H1 (cell line): ENCODE measurements at regions not wholly inside any gene's neighbourhood (a gene's known extent, or its start where the extent isn't known, plus 50 kb on each side); places are given as distances from the start of the nearest gene placed in this dataset.

ENCODE experiments used
- CTCF ChIA-PET: fragments of 300-600 bp; sonication (Branson Sonifier 250); formaldehyde crosslinking; loops from one replicate; lab custom pipeline; 2021; ENCODE audit not compliant: partially characterized antibody; lab: Charles Lee
- POLR2A ChIA-PET: fragments of 300-600 bp; sonication (Branson Sonifier 250); formaldehyde crosslinking; loops from one replicate; lab custom pipeline; 2021; ENCODE audit warnings: inconsistent platforms; ENCODE audit not compliant: partially characterized antibody; lab: Charles Lee
- DNase-seq, 2 experiments: peaks; one replicate each; pipeline versions ENCODE4 v3.0.0 to v3.0.0-alpha.2; 2010 to 2022; ENCODE audit warnings: low spot score in 2 of 2, low read depth in 1 of 2, mixed read lengths in 1 of 2
- FAIRE-seq: peaks from 2 replicates; lab custom pipeline; 2011; peaks lifted over from hg19 to GRCh38; lab: Jason Lieb, UNC
- H2AFZ ChIP-seq: 2 replicates; pipeline ENCODE4 v1.8.1; 2012; ENCODE audit warnings: low read length, inconsistent platforms
- H2AK5ac ChIP-seq: 2 replicates; pipeline ENCODE4 v1.6.1; 2013; ENCODE audit warnings: low read depth, low read length
- H2BK120ac ChIP-seq: replicated peaks from 2 replicates; pipeline ENCODE3; 2013; ENCODE audit warnings: low read depth, low read length, inconsistent platforms
- H2BK12ac ChIP-seq: 2 replicates; pipeline ENCODE4 v1.6.1; 2013; ENCODE audit warnings: low read depth, low read length
- H2BK15ac ChIP-seq: 2 replicates; pipeline ENCODE4 v1.6.1; 2013; ENCODE audit warnings: low read length
- H2BK20ac ChIP-seq: 2 replicates; pipeline ENCODE4 v1.6.1; 2013; ENCODE audit warnings: low read length
- H2BK5ac ChIP-seq: 2 replicates; pipeline ENCODE4 v1.6.1; 2013; ENCODE audit warnings: low read depth, low read length
- H3K14ac ChIP-seq: 2 replicates; pipeline ENCODE4 v1.6.1; 2013; ENCODE audit warnings: inconsistent platforms; ENCODE audit not compliant: insufficient read length
- H3K18ac ChIP-seq: 2 replicates; pipeline ENCODE4 v1.6.1; 2013; ENCODE audit warnings: low read length; ENCODE audit errors: extremely low read depth
- H3K23ac ChIP-seq: 2 replicates; pipeline ENCODE4 v1.6.1; 2013; ENCODE audit warnings: inconsistent platforms; ENCODE audit not compliant: insufficient read length
- H3K23me2 ChIP-seq: 2 replicates; pipeline ENCODE4 v1.6.1; 2013; ENCODE audit warnings: low read depth, low read length
- H3K27ac ChIP-seq: 2 replicates; pipeline ENCODE4 v1.6.1; 2011; ENCODE audit warnings: low read depth, low read length, inconsistent platforms
- H3K27me3 ChIP-seq, 4 experiments: replicated peaks in 1 of 4; 1 replicate in 1 of 4; 2 replicates in 3 of 4; pipeline versions ENCODE4 v1.6.1 to v1.8.1; 2011 to 2013; ENCODE audit warnings: low read length in 3 of 4, mild to moderate bottlenecking in 3 of 4, inconsistent platforms in 2 of 4, mixed read lengths in 2 of 4, moderate library complexity in 1 of 4; ENCODE audit not compliant: control insufficient read depth in 3 of 4, insufficient read depth in 3 of 4; ENCODE audit errors: extremely low read depth in 1 of 4
- H3K36me3 ChIP-seq, 4 experiments: 2 replicates each; pipeline versions ENCODE4 v1.6.1 to v1.8.1; 2011 to 2013; ENCODE audit warnings: mild to moderate bottlenecking in 4 of 4, low read length in 3 of 4, moderate library complexity in 2 of 4, control low read depth in 1 of 4, inconsistent platforms in 1 of 4; ENCODE audit not compliant: insufficient read depth in 4 of 4, control insufficient read depth in 2 of 4
- H3K4ac ChIP-seq: replicated peaks from 2 replicates; pipeline ENCODE3; 2013; ENCODE audit warnings: low read length, low read depth, mixed read lengths, inconsistent platforms; ENCODE audit not compliant: insufficient read length
- H3K4me1 ChIP-seq, 4 experiments: replicated peaks in 1 of 4; 1 replicate in 1 of 4; 2 replicates in 3 of 4; pipeline versions ENCODE4 v1.6.1 to v1.8.1; 2011 to 2013; ENCODE audit warnings: low read length in 3 of 4, inconsistent platforms in 2 of 4, mixed read lengths in 1 of 4; ENCODE audit not compliant: insufficient read depth in 4 of 4, control insufficient read depth in 3 of 4
- H3K4me2 ChIP-seq, 2 experiments: 2 replicates each; pipeline versions ENCODE4 v1.6.1 to v1.8.1; 2011 to 2013; ENCODE audit warnings: low read depth in 2 of 2, low read length in 2 of 2, control low read depth in 1 of 2, inconsistent platforms in 1 of 2, mild to moderate bottlenecking in 1 of 2; ENCODE audit not compliant: insufficient read depth in 1 of 2
- H3K4me3 ChIP-seq, 4 experiments: fragments of 200-600, 300-600 bp in 1 of 4; sonication (generic), shearing (Covaris generic), sonication (Bioruptor Twin) in 1 of 4; 2 replicates each; pipeline versions ENCODE4 v1.5.1 to v1.8.1; 2011 to 2016; ENCODE audit warnings: low read length in 4 of 4, low read depth in 3 of 4, control low read depth in 2 of 4, inconsistent platforms in 2 of 4, mild to moderate bottlenecking in 2 of 4, mixed read lengths in 1 of 4, moderate library complexity in 1 of 4; ENCODE audit not compliant: insufficient read depth in 2 of 4; ENCODE audit errors: extremely low read depth in 1 of 4
- H3K56ac ChIP-seq: replicated peaks from 2 replicates; pipeline ENCODE3; 2013; ENCODE audit warnings: low read depth, mild to moderate bottlenecking, mixed read lengths, low read length, inconsistent platforms; ENCODE audit not compliant: insufficient read length
- H3K79me1 ChIP-seq: 2 replicates; pipeline ENCODE4 v1.6.1; 2013; ENCODE audit warnings: low read depth, low read length, control low read depth
- H3K79me2 ChIP-seq, 2 experiments: 2 replicates each; pipeline versions ENCODE4 v1.6.1 to v1.8.1; 2012 to 2013; ENCODE audit warnings: low read length in 2 of 2, mild to moderate bottlenecking in 2 of 2, inconsistent platforms in 1 of 2; ENCODE audit not compliant: insufficient read depth in 2 of 2, control insufficient read depth in 1 of 2
- H3K9ac ChIP-seq, 4 experiments: replicated peaks in 1 of 4; 1 replicate in 1 of 4; 2 replicates in 3 of 4; pipeline versions ENCODE4 v1.6.1 to v1.8.1; 2011 to 2013; ENCODE audit warnings: low read depth in 3 of 4, low read length in 3 of 4, control low read depth in 2 of 4, mild to moderate bottlenecking in 2 of 4, moderate library complexity in 2 of 4, inconsistent platforms in 1 of 4; ENCODE audit errors: extremely low read depth in 1 of 4
- H3K9me3 ChIP-seq, 2 experiments: 2 replicates each; pipeline versions ENCODE4 v1.6.1 to v1.8.1; 2012 to 2013; ENCODE audit warnings: mild to moderate bottlenecking in 2 of 2, moderate library complexity in 2 of 2, control low read depth in 1 of 2, inconsistent platforms in 1 of 2, low read depth in 1 of 2, low read length in 1 of 2, mixed read lengths in 1 of 2; ENCODE audit not compliant: insufficient read depth in 2 of 2
- H4K20me1 ChIP-seq, 2 experiments: replicated peaks in 1 of 2; 2 replicates each; pipeline versions ENCODE3 to v1.8.1; 2011 to 2013; ENCODE audit warnings: inconsistent platforms in 2 of 2, low read length in 2 of 2, mild to moderate bottlenecking in 1 of 2; ENCODE audit not compliant: insufficient read depth in 2 of 2, control insufficient read depth in 1 of 2
- H4K5ac ChIP-seq: 2 replicates; pipeline ENCODE4 v1.6.1; 2013; ENCODE audit warnings: low read length, low read depth, mixed read lengths, inconsistent platforms; ENCODE audit not compliant: insufficient read length
- H4K8ac ChIP-seq: 2 replicates; pipeline ENCODE4 v1.8.0; 2013; ENCODE audit warnings: mild to moderate bottlenecking, moderate library complexity, low read length, inconsistent platforms; ENCODE audit not compliant: insufficient read depth; ENCODE audit errors: extremely low read depth
- H4K91ac ChIP-seq: replicated peaks from 2 replicates; pipeline ENCODE3; 2013; ENCODE audit warnings: low read length, mixed read lengths, inconsistent platforms; ENCODE audit not compliant: insufficient read length
- BACH1 ChIP-seq: IDR thresholded peaks from 2 replicates; pipeline ENCODE4 v1.6.1; 2012; ENCODE audit warnings: low read length, improper control_type of control experiment
- CBX8 ChIP-seq: fragments of 300-800, 300-1000 bp; sonication (generic); IDR thresholded peaks from 2 replicates; pipeline ENCODE4 v1.7.1; 2016; ENCODE audit warnings: low read depth, low read length, borderline replicate concordance
- CHD2 ChIP-seq: IDR thresholded peaks from 2 replicates; pipeline ENCODE4 v1.6.1; 2012; ENCODE audit warnings: low read length, improper control_type of control experiment
- CTBP2 ChIP-seq: IDR thresholded peaks from 2 replicates; pipeline ENCODE4 v1.7.0; 2011; ENCODE audit warnings: borderline replicate concordance, mild to moderate bottlenecking, moderate library complexity, mixed read lengths, low read length; ENCODE audit not compliant: insufficient read depth, insufficient read length
- GTF2F1 ChIP-seq: IDR thresholded peaks from 2 replicates; pipeline ENCODE4 v1.6.1; 2012; ENCODE audit warnings: low read depth, low read length, improper control_type of control experiment, borderline replicate concordance
- JUND ChIP-seq: IDR thresholded peaks from 2 replicates; pipeline ENCODE4 v1.6.1; 2011; ENCODE audit warnings: mild to moderate bottlenecking, improper control_type of control experiment, low read length
- KDM1A ChIP-seq: fragments of 200-600, 300-600 bp; sonication (generic); IDR thresholded peaks from 2 replicates; pipeline ENCODE4 v1.7.1; 2016; ENCODE audit warnings: mild to moderate bottlenecking, low read length, borderline replicate concordance
- KDM4A ChIP-seq: IDR thresholded peaks from one replicate; pipeline ENCODE4 v1.7.1; 2012; ENCODE audit warnings: low read depth, mild to moderate bottlenecking, moderate library complexity, low read length, inconsistent platforms; ENCODE audit not compliant: severe bottlenecking
- MAFK ChIP-seq: IDR thresholded peaks from 2 replicates; pipeline ENCODE4 v1.6.1; 2012; ENCODE audit warnings: low read depth, mild to moderate bottlenecking, improper control_type of control experiment, low read length
- PHF8 ChIP-seq: fragments of 200-600 bp; sonication (generic); conservative IDR thresholded peaks from 2 replicates; pipeline ENCODE4 v1.7.1; 2012; ENCODE audit warnings: low read depth, mild to moderate bottlenecking, inconsistent platforms, low read length, moderate library complexity
- POLR2A ChIP-seq, 2 experiments: IDR thresholded peaks; 1 replicate in 1 of 2; 2 replicates in 1 of 2; pipeline ENCODE4 v1.6.1; 2011; ENCODE audit warnings: low read depth in 2 of 2, low read length in 2 of 2, mild to moderate bottlenecking in 2 of 2; ENCODE audit errors: control extremely low read depth in 1 of 2
- SP2 ChIP-seq: IDR thresholded peaks from 2 replicates; pipeline ENCODE4 v1.6.1; 2012; ENCODE audit warnings: mild to moderate bottlenecking, low read length, inconsistent platforms
- TAF1 ChIP-seq: IDR thresholded peaks from 2 replicates; pipeline ENCODE4 v1.6.1; 2011; ENCODE audit warnings: mild to moderate bottlenecking, low read depth, low read length
- TCF12 ChIP-seq: IDR thresholded peaks from 2 replicates; pipeline ENCODE4 v1.6.1; 2011; ENCODE audit warnings: low read depth, mild to moderate bottlenecking, low read length
- WGBS, 2 experiments: shearing (Covaris generic) in 1 of 2; methylation state at CpG; one replicate each; pipeline versions ENCODE4 v1.1.6 to v1.1.7; 2013 to 2015; ENCODE audit warnings: low lambda C conversion rate in 2 of 2, mixed read lengths in 2 of 2, inconsistent platforms in 1 of 2, low coverage in 1 of 2, missing lambda C conversion rate in 1 of 2; ENCODE audit not compliant: insufficient replicate concordance in 2 of 2, insufficient coverage in 1 of 2, insufficient read length in 1 of 2; ENCODE audit errors: extremely low coverage in 1 of 2, missing lambda C conversion rate in 1 of 2; 5-methylcytosine and 5-hydroxymethylcytosine counted together
- TF ChIP-seq, protein P1 (sequence below): IDR thresholded peaks from 2 replicates; pipeline ENCODE4 v1.6.1; 2011; ENCODE audit warnings: low read depth, mild to moderate bottlenecking, low read length; ENCODE audit not compliant: insufficient read depth
- TF ChIP-seq, protein P2 (sequence below): IDR thresholded peaks from 2 replicates; pipeline ENCODE4 v1.6.1; 2012; ENCODE audit warnings: inconsistent platforms

DNA sequence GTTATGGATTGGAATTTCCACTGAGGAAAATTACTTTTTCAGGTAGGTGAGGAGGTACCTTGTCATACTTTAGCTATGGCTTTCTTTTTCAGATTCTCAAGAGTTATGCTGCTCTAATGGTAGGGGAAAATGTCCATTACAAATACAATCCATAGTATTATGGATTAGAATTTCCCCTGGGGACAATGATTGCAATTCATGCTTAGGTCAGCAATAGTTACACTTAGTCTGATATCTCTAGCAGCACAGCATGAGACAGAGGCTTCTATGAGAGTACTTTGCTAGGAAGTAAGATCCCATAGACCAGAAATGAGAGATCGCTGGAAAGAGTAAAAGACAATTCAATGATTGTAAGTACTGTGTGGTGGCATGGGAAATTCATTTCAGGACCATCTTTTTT is 949.5 kb upstream of the CDH8 start:
- Histone ChIP-seq H3K4me1 (no peaks in the 10 kb centered on the region), H3K27ac (no peak overlapping the region), H2BK12ac (no peak overlapping the region), H3K36me3 (no peaks in the 10 kb centered on the region), H3K4ac (no peak overlapping the region), H4K5ac (no peak overlapping the region), H3K4me2 (no peak overlapping the region), H3K9me3 (no peaks in the 10 kb centered on the region), H3K14ac (no peak overlapping the region), H3K23ac (no peak overlapping the region), H2BK5ac (no peak overlapping the region), H3K4me3 (no peak overlapping the region), H2BK20ac (no peak overlapping the region), H4K20me1 (no peaks in the 10 kb centered on the region), H3K79me1 (no peaks in the 10 kb centered on the region), H4K8ac (no peak overlapping the region), H2AK5ac (no peak overlapping the region), H3K18ac (no peak overlapping the region), H2AFZ (no peak overlapping the region), H3K9ac (no peak overlapping the region), H3K23me2 (no peaks in the 10 kb centered on the region), H4K91ac (no peak overlapping the region), H3K27me3 (no peaks in the 10 kb centered on the region), H2BK15ac (no peak overlapping the region), H3K79me2 (no peaks in the 10 kb centered on the region), H3K56ac (no peak overlapping the region), H2BK120ac (no peak overlapping the region)
- FAIRE-seq (no peak), DNase-seq (no peak)
- 100% methylated on average over 1 of the region's 1 CpG; no CpG with 5 or more reads in 1 of the 2 experiments for WGBS, 2 experiments
- POLR2A ChIA-PET, result no interaction called here
- CTCF ChIA-PET, result no interaction called here
- TF ChIP-seq BACH1 (no peak), CHD2 (no peak), JUND (no peak), MAFK (no peak), TAF1 (no peak), SP2 (no peak), KDM4A (no peak), CTBP2 (no peak), POLR2A (IDR thresholded peaks at IDR 0.05; ENCODE audit: control extremely low read depth in 1 of 2, low read depth in 2 of 2, low read length in 2 of 2) (no peak), GTF2F1 (no peak), KDM1A (no peak), CBX8 (no peak), PHF8 (no peak), TCF12 (no peak)
- TF ChIP-seq, protein P1, sequence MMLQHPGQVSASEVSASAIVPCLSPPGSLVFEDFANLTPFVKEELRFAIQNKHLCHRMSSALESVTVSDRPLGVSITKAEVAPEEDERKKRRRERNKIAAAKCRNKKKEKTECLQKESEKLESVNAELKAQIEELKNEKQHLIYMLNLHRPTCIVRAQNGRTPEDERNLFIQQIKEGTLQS, result no peak
- TF ChIP-seq, protein P2, sequence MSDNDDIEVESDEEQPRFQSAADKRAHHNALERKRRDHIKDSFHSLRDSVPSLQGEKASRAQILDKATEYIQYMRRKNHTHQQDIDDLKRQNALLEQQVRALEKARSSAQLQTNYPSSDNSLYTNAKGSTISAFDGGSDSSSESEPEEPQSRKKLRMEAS, result no peak
